H1 (cell line): ENCODE measurements at regions not wholly inside any gene's neighbourhood (a gene's known extent, or its start where the extent isn't known, plus 50 kb on each side); places are given as distances from the start of the nearest gene placed in this dataset.

Experiments
- ATF3 ChIP-seq: IDR thresholded peaks from 2 replicates; pipeline ENCODE4 v1.6.1; 2011; ENCODE audit warnings: low read depth, mild to moderate bottlenecking, low read length; ENCODE audit not compliant: insufficient read depth

GRCh38 chr14:76314521-76315034 is 61.4 kb upstream of the ESRRB start (continued):
- no peak for TF ChIP-seq ATF3
- TF ChIP-seq, all 59 proteins: peak for 0
